A673 (cell line): ENCODE measurements at regions not wholly inside any gene's neighbourhood (a gene's known extent, or its start where the extent isn't known, plus 50 kb on each side); places are given as distances from the start of the nearest gene placed in this dataset.

Source experiments
- EZH2 ChIP-seq: fragments of 200-600 bp; sonication (generic); IDR thresholded peaks from 2 replicates; pipeline ENCODE4 v1.6.1; 2017; ENCODE audit warnings: borderline replicate concordance, low read depth, mild to moderate bottlenecking, mixed read lengths, antibody characterized with exemption, low read length; ENCODE audit not compliant: poor library complexity, severe bottlenecking
- TF ChIP-seq, protein P1 (sequence below): fragments of 300-800, 200-600 bp; sonication (generic); conservative IDR thresholded peaks from 2 replicates; pipeline ENCODE4 v1.5.1; 2017; ENCODE audit warnings: low read depth, mild to moderate bottlenecking, antibody characterized with exemption, low read length, moderate library complexity, mixed read lengths

DNA sequence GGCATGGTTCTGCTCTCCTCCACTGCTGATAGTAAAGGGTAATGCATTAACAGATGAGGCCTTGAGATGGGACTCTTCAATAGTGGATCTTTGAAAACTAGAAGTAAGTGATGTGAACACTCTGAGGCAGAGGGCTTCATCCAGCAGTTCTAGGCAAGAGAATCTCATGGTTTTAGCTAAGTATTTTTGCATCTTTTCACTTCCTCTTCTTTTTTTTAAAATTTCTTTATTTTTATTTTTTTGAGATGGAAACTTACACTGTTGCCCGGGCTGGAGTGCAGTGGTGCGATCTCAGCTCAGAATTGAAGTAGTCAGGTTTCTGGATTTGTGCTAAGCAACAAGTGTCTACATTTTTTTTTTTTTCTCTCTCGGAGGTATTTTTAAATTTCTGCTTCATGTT, 101.9 kb downstream of the MTRR start:
- TF ChIP-seq, protein P1, sequence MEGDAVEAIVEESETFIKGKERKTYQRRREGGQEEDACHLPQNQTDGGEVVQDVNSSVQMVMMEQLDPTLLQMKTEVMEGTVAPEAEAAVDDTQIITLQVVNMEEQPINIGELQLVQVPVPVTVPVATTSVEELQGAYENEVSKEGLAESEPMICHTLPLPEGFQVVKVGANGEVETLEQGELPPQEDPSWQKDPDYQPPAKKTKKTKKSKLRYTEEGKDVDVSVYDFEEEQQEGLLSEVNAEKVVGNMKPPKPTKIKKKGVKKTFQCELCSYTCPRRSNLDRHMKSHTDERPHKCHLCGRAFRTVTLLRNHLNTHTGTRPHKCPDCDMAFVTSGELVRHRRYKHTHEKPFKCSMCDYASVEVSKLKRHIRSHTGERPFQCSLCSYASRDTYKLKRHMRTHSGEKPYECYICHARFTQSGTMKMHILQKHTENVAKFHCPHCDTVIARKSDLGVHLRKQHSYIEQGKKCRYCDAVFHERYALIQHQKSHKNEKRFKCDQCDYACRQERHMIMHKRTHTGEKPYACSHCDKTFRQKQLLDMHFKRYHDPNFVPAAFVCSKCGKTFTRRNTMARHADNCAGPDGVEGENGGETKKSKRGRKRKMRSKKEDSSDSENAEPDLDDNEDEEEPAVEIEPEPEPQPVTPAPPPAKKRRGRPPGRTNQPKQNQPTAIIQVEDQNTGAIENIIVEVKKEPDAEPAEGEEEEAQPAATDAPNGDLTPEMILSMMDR, result no peak
- no peak for TF ChIP-seq EZH2
